IMR-90 (cell line): ENCODE measurements at regions not wholly inside any gene's neighbourhood (a gene's known extent, or its start where the extent isn't known, plus 50 kb on each side); places are given as distances from the start of the nearest gene placed in this dataset.

Source experiments
- ATAC-seq: fragments of 200-7000 bp; cut with Tn5 transposase; 2 replicates; pipeline ENCODE4 v1.9.1; 2020; ENCODE audit warnings: low read depth, mild to moderate bottlenecking, moderate library complexity
- BruUV-seq: library from RNA; stranded (reverse); fragments of 400-500 nt; replicated peaks from 2 replicates; lab custom pipeline; 2021; lab: Mats Ljungman, UMichigan
- CTCF ChIA-PET: fragments of 300-600 bp; formaldehyde crosslinking; extraction: SDS; loops from one replicate; lab custom pipeline; 2021; ENCODE audit warnings: antibody characterized with exemption; lab: Yijun Ruan, JAX
- POLR2A ChIA-PET: fragments of 300-600 bp; sonication (Branson Sonifier 250); formaldehyde crosslinking; loops from one replicate; lab custom pipeline; 2022; ENCODE audit warnings: antibody characterized with exemption; ENCODE audit not compliant: unreplicated experiment; lab: Charles Lee
- DNase-seq: peaks from one replicate; pipeline ENCODE4 v3.0.0; 2013
- H2AFZ ChIP-seq: replicated peaks from 2 replicates; pipeline ENCODE3; 2013; ENCODE audit warnings: low read length, mild to moderate bottlenecking; ENCODE audit not compliant: poor library complexity
- H2AK5ac ChIP-seq: 2 replicates; pipeline ENCODE4 v1.6.1; 2013; ENCODE audit warnings: low read depth, low read length, inconsistent platforms
- H2AK9ac ChIP-seq: replicated peaks from 2 replicates; pipeline ENCODE3; 2013; ENCODE audit warnings: mild to moderate bottlenecking, low read depth, low read length, moderate library complexity; ENCODE audit not compliant: poor library complexity
- H2BK120ac ChIP-seq: 2 replicates; pipeline ENCODE4 v1.6.1; 2013; ENCODE audit warnings: low read depth, low read length, inconsistent platforms
- H2BK15ac ChIP-seq: 3 replicates; pipeline ENCODE4 v1.6.1; 2013; ENCODE audit warnings: low read depth, low read length, inconsistent platforms
- H2BK20ac ChIP-seq: 2 replicates; pipeline ENCODE4 v1.6.1; 2013; ENCODE audit warnings: low read depth, mild to moderate bottlenecking, inconsistent platforms, low read length, moderate library complexity
- H2BK5ac ChIP-seq: 2 replicates; pipeline ENCODE4 v1.6.1; 2013; ENCODE audit warnings: mild to moderate bottlenecking, low read depth, low read length, inconsistent platforms; ENCODE audit not compliant: poor library complexity, severe bottlenecking
- H3K14ac ChIP-seq: replicated peaks from 2 replicates; pipeline ENCODE4 v1.6.1; 2013; ENCODE audit warnings: low read depth, low read length, inconsistent platforms
- H3K18ac ChIP-seq: 2 replicates; pipeline ENCODE4 v1.6.1; 2013; ENCODE audit warnings: low read depth, low read length, control low read depth
- H3K23ac ChIP-seq: 2 replicates; pipeline ENCODE4 v1.6.1; 2013; ENCODE audit warnings: low read depth, low read length, inconsistent platforms
- H3K27ac ChIP-seq: 2 replicates; pipeline ENCODE4 v1.5.1; 2013; ENCODE audit warnings: mild to moderate bottlenecking, control low read depth, low read length; ENCODE audit not compliant: insufficient read depth
- H3K27me3 ChIP-seq: 2 replicates; pipeline ENCODE4 v1.6.1; 2013; ENCODE audit warnings: low read length; ENCODE audit not compliant: control insufficient read depth, insufficient read depth
- H3K36me3 ChIP-seq: 2 replicates; pipeline ENCODE4 v1.6.1; 2013; ENCODE audit warnings: low read length, mixed read lengths; ENCODE audit not compliant: control insufficient read depth, insufficient read depth
- H3K4ac ChIP-seq: 2 replicates; pipeline ENCODE4 v1.6.1; 2013; ENCODE audit warnings: low read depth, low read length, inconsistent platforms
- H3K4me1 ChIP-seq: 2 replicates; pipeline ENCODE4 v1.6.1; 2013; ENCODE audit warnings: low read length, mixed read lengths; ENCODE audit not compliant: control insufficient read depth, insufficient read depth
- H3K4me2 ChIP-seq: 2 replicates; pipeline ENCODE4 v1.6.1; 2013; ENCODE audit warnings: low read depth, mild to moderate bottlenecking, control low read depth, low read length, moderate library complexity
- H3K4me3 ChIP-seq: 2 replicates; pipeline ENCODE4 v1.5.1; 2013; ENCODE audit warnings: low read depth, mild to moderate bottlenecking, control low read depth, low read length, moderate library complexity; ENCODE audit not compliant: insufficient read depth
- H3K56ac ChIP-seq: 2 replicates; pipeline ENCODE4 v1.6.1; 2013; ENCODE audit warnings: low read length, inconsistent platforms; ENCODE audit not compliant: insufficient read depth; ENCODE audit errors: extremely low read depth
- H3K79me1 ChIP-seq, 2 experiments: 2 replicates each; pipeline ENCODE4 v1.6.1; 2013; ENCODE audit warnings: low read length in 2 of 2, inconsistent platforms in 1 of 2, low read depth in 1 of 2
- H3K9ac ChIP-seq: 2 replicates; pipeline ENCODE4 v1.6.1; 2013; ENCODE audit warnings: low read depth, low read length, control low read depth
- H3K9me1 ChIP-seq: 2 replicates; pipeline ENCODE4 v1.6.1; 2013; ENCODE audit warnings: low read length, inconsistent platforms; ENCODE audit not compliant: insufficient read depth
- H3K9me3 ChIP-seq: 2 replicates; pipeline ENCODE4 v1.6.1; 2013; ENCODE audit warnings: low read length; ENCODE audit not compliant: control insufficient read depth, insufficient read depth
- H4K20me1 ChIP-seq: 2 replicates; pipeline ENCODE4 v1.6.1; 2013; ENCODE audit warnings: low read length, inconsistent platforms; ENCODE audit not compliant: insufficient read depth
- H4K5ac ChIP-seq: 2 replicates; pipeline ENCODE4 v1.6.1; 2013; ENCODE audit warnings: mild to moderate bottlenecking, low read depth, low read length, control low read depth
- H4K8ac ChIP-seq, 2 experiments: 2 replicates each; pipeline ENCODE4 v1.6.1; 2013; ENCODE audit warnings: low read depth in 2 of 2, low read length in 2 of 2, control low read depth in 1 of 2, inconsistent platforms in 1 of 2
- H4K91ac ChIP-seq: 2 replicates; pipeline ENCODE4 v1.6.1; 2013; ENCODE audit warnings: low read depth, low read length, inconsistent platforms; ENCODE audit not compliant: insufficient read depth
- CHD1 ChIP-seq: IDR thresholded peaks from 2 replicates; pipeline ENCODE4 v1.6.1; 2012; ENCODE audit warnings: low read depth, low read length, improper control_type of control experiment
- ELK1 ChIP-seq: fragments of 150-350 bp; IDR thresholded peaks from 2 replicates; pipeline ENCODE4 v1.6.1; 2016; ENCODE audit warnings: low read depth, mild to moderate bottlenecking, low read length, moderate library complexity, borderline replicate concordance
- FOS ChIP-seq: fragments of 150-350 bp; IDR thresholded peaks from 2 replicates; pipeline ENCODE4 v1.6.1; 2016; ENCODE audit warnings: low read depth, low read length
- MAFK ChIP-seq: IDR thresholded peaks from 2 replicates; pipeline ENCODE4 v1.6.1; 2012; ENCODE audit warnings: low read depth, low read length, improper control_type of control experiment
- MAZ ChIP-seq: IDR thresholded peaks from 2 replicates; pipeline ENCODE4 v1.6.1; 2012; ENCODE audit warnings: low read depth, mild to moderate bottlenecking, low read length, improper control_type of control experiment, moderate library complexity, borderline replicate concordance
- MXI1 ChIP-seq: IDR thresholded peaks from 2 replicates; pipeline ENCODE4 v1.6.1; 2012; ENCODE audit warnings: low read depth, mild to moderate bottlenecking, low read length, moderate library complexity, borderline replicate concordance
- NFE2L2 ChIP-seq: fragments of 150-350 bp; IDR thresholded peaks from 2 replicates; pipeline ENCODE4 v1.6.1; 2016; ENCODE audit warnings: low read depth, mild to moderate bottlenecking, low read length
- RAD21 ChIP-seq: IDR thresholded peaks from 2 replicates; pipeline ENCODE4 v1.6.1; 2012; ENCODE audit warnings: low read length, improper control_type of control experiment
- RCOR1 ChIP-seq: IDR thresholded peaks from 2 replicates; pipeline ENCODE4 v1.6.1; 2012; ENCODE audit warnings: mild to moderate bottlenecking, low read length, improper control_type of control experiment; ENCODE audit not compliant: insufficient replicate concordance
- RFX5 ChIP-seq: IDR thresholded peaks from 2 replicates; pipeline ENCODE4 v1.8.0; 2012; ENCODE audit warnings: low read depth, mild to moderate bottlenecking, low read length, moderate library complexity
- WGBS, 2 experiments: methylation state at CpG; one replicate each; pipeline versions ENCODE4 v1.1.5 to v1.1.7; 2013; ENCODE audit warnings: missing lambda C conversion rate in 2 of 2; ENCODE audit not compliant: insufficient read length in 1 of 2; ENCODE audit errors: extremely low coverage in 2 of 2; 5-methylcytosine and 5-hydroxymethylcytosine counted together
- dilution Hi-C: fragments of 300-500 bp; cut with HindIII; formaldehyde crosslinking; loops from one replicate; pipeline ENCODE4 v1.14.3; 2018; ENCODE audit warnings: low sequenced_read_pairs; ENCODE audit not compliant: unreplicated experiment
- in situ Hi-C: fragments of 300-500 bp; cut with MboI; formaldehyde crosslinking; loops from 3 replicates; pipeline ENCODE4 v1.14.3; 2019; ENCODE audit warnings: low sequenced_read_pairs, inconsistent platforms, mixed read lengths
- intact Hi-C: fragments of 100-400 bp; cut with micrococcal nuclease; formaldehyde crosslinking; loops from 2 replicates; pipeline ENCODE4 v1.10.0; 2022

- ATAC-seq (no peak), DNase-seq (no peak)
- Histone ChIP-seq H3K9me3 (no peaks in the 10 kb centered on the region), H3K18ac (no peak overlapping the region), H3K23ac (no peak overlapping the region), H3K79me1 (no peaks in the 10 kb centered on the region), H3K9ac (no peak overlapping the region), H3K36me3 (no peaks in the 10 kb centered on the region), H2BK20ac (no peak overlapping the region), H4K91ac (no peak overlapping the region), H4K20me1 (no peaks in the 10 kb centered on the region), H3K4me1 (no peaks in the 10 kb centered on the region), H3K4ac (no peak overlapping the region), H2AK5ac (no peak overlapping the region), H3K4me3 (no peak overlapping the region), H2BK15ac (no peak overlapping the region), H2AK9ac (no peak overlapping the region), H2AFZ (no peak overlapping the region), H4K8ac (no peak overlapping the region), H3K9me1 (no peaks in the 10 kb centered on the region), H3K56ac (no peak overlapping the region), H2BK5ac (no peak overlapping the region), H4K5ac (no peak overlapping the region), H3K27ac (no peak overlapping the region), H3K4me2 (no peak overlapping the region), H3K14ac (no peak overlapping the region), H2BK120ac (no peak overlapping the region), H3K27me3 (no peaks in the 10 kb centered on the region)
- intact Hi-C loops: no loop called here
- POLR2A ChIA-PET: no interaction called here
- CTCF ChIA-PET: no interaction called here
- in situ Hi-C loops: no loop called here
- dilution Hi-C loops: no loop called here
- WGBS, 2 experiments: no CpG with 5 or more reads among the region's 3 CpGs
- BruUV-seq: no TSS peak
- TF ChIP-seq RFX5: no peak
- no peak for TF ChIP-seq MAFK
- no peak for TF ChIP-seq RCOR1
- no peak for TF ChIP-seq ELK1
- no peak for TF ChIP-seq FOS
- TF ChIP-seq NFE2L2: no peak
- TF ChIP-seq MXI1: no peak
- no peak for TF ChIP-seq RAD21
- TF ChIP-seq CHD1: no peak
- TF ChIP-seq MAZ: no peak
Measured at GRCh38 chr5:101142102-101142501, 239.0 kb upstream of the ST8SIA4 start.
